Upper lobe of left lung (tissue), 4 donors: ENCODE measurements at regions not wholly inside any gene's neighbourhood (a gene's known extent, or its start where the extent isn't known, plus 50 kb on each side); places are given as distances from the start of the nearest gene placed in this dataset.

Source experiments
- CTCF ChIP-seq, 6 experiments: fragments of 450-650 bp in 4 of 6; fragments of 200-600 bp in 2 of 6; sonication (generic) in 2 of 6; IDR thresholded peaks; one replicate each; pipeline ENCODE4 v1.5.1; 2016 to 2019; ENCODE audit warnings: antibody characterized with exemption in 6 of 6
- POLR2A ChIP-seq, 4 donors: fragments of 450-650 bp; IDR thresholded peaks; one replicate each; pipeline ENCODE4 v1.5.1; 2016 to 2017; ENCODE audit warnings: antibody characterized with exemption in 4 of 4, mild to moderate bottlenecking in 2 of 4

- TF ChIP-seq CTCF (IDR thresholded peaks at IDR 0.05), result no peak
- TF ChIP-seq POLR2A (IDR thresholded peaks at IDR 0.05), result no peak
These were observed 348.6 kb downstream of the TRAM1L1 start for GRCh38 chr4:116736756-116737155.
